ENCODE measurements at regions not wholly inside any gene's neighbourhood (a gene's known extent, or its start where the extent isn't known, plus 50 kb on each side); places are given as distances from the start of the nearest gene placed in this dataset.
"Not testable (repeated sequence)": the region's sequence is repeated elsewhere in the genome, so short reads cannot be mapped to it uniquely, and the experiment has no call there.

GRCh38 chr10:130967161-130967560, 344.4 kb downstream of the TCERG1L start:
- no peak for DNase-seq (ENCODE audit: low read depth)

- DNase-seq (ENCODE audit: low read depth): no peak
These were observed 343.7 kb downstream of the TCERG1L start for GRCh38 chr10:130967784-130968183.

- DNase-seq (ENCODE audit: low read depth): no peak
These were observed 343.0 kb downstream of the TCERG1L start for GRCh38 chr10:130968511-130968910.

GRCh38 chr10:130968964-130969363, 342.6 kb downstream of the TCERG1L start:
- no peak for DNase-seq (ENCODE audit: low read depth)

- DNase-seq (ENCODE audit: low read depth): no peak
These were observed 341.8 kb downstream of the TCERG1L start for GRCh38 chr10:130969700-130970099.

- no peak for DNase-seq (ENCODE audit: low read depth)
These were observed 341.0 kb downstream of the TCERG1L start for GRCh38 chr10:130970341-130971122.

- DNase-seq (ENCODE audit: low read depth): no peak
These were observed 340.4 kb downstream of the TCERG1L start for GRCh38 chr10:130971123-130971435.

- DNase-seq (ENCODE audit: low read depth): no peak
These were observed 338.2 kb downstream of the TCERG1L start for GRCh38 chr10:130973127-130973839.

GRCh38 chr10:130974166-130974565, 337.4 kb downstream of the TCERG1L start:
- no peak for DNase-seq (ENCODE audit: low read depth)

- not testable (repeated sequence) for DNase-seq (ENCODE audit: low read depth)
These were observed 336.2 kb downstream of the TCERG1L start for GRCh38 chr10:130975351-130975750.

GRCh38 chr10:130982802-130983201, 328.7 kb downstream of the TCERG1L start:
- DNase-seq (ENCODE audit: low read depth): no peak

- no peak for DNase-seq (ENCODE audit: low read depth)
These were observed 327.8 kb downstream of the TCERG1L start for GRCh38 chr10:130983749-130984148.

GRCh38 chr10:130984686-130985085, 326.8 kb downstream of the TCERG1L start:
- DNase-seq (ENCODE audit: low read depth): no peak

- no peak for DNase-seq (ENCODE audit: low read depth)
These were observed 326.3 kb downstream of the TCERG1L start for GRCh38 chr10:130985158-130985753.

GRCh38 chr10:130986846-130987245, 324.7 kb downstream of the TCERG1L start:
- no peak for DNase-seq (ENCODE audit: low read depth)

GRCh38 chr10:130987401-130987800, 324.1 kb downstream of the TCERG1L start:
- DNase-seq (ENCODE audit: low read depth): no peak

GRCh38 chr10:130989670-130990232, 321.8 kb downstream of the TCERG1L start:
- no peak for DNase-seq (ENCODE audit: low read depth)

GRCh38 chr10:130990486-130990885, 321.0 kb downstream of the TCERG1L start:
- no peak for DNase-seq (ENCODE audit: low read depth)

GRCh38 chr10:130992802-130993523, 318.6 kb downstream of the TCERG1L start:
- DNase-seq (ENCODE audit: low read depth): no peak

GRCh38 chr10:130993612-130994011, 317.9 kb downstream of the TCERG1L start:
- no peak for DNase-seq (ENCODE audit: low read depth)

GRCh38 chr10:130994191-130994590, 317.3 kb downstream of the TCERG1L start:
- no peak for DNase-seq (ENCODE audit: low read depth)

GRCh38 chr10:130994845-130995244, 316.7 kb downstream of the TCERG1L start:
- no peak for DNase-seq (ENCODE audit: low read depth)
